ENCODE measurements at regions not wholly inside any gene's neighbourhood (a gene's known extent, or its start where the extent isn't known, plus 50 kb on each side); places are given as distances from the start of the nearest gene placed in this dataset.

- no peak overlapping the region for H3K4me3 ChIP-seq (ENCODE audit: low read length)
- H2AFZ ChIP-seq (ENCODE audit: low read length) = no peak overlapping the region
- H3K9me2 ChIP-seq (replicated peaks; ENCODE audit: insufficient read depth, low read length) = no peaks in the 10 kb centered on the region
- H3F3A ChIP-seq (ENCODE audit: insufficient read depth, low read length) = no peaks in the 10 kb centered on the region
- TF ChIP-seq CTCF (IDR thresholded peaks at IDR 0.05; ENCODE audit: low read length) = no peak
- no peak for TF ChIP-seq EZH2phosphoT487 (IDR thresholded peaks at IDR 0.05; ENCODE audit: low read length)
- no peak for TF ChIP-seq EZH2 (optimal IDR thresholded peaks at IDR 0.05; ENCODE audit: low read depth, low read length)
- no peaks in the 10 kb centered on the region for H4K20me1 ChIP-seq (ENCODE audit: insufficient read depth, low read length)
- no peaks in the 10 kb centered on the region for H3K4me1 ChIP-seq (ENCODE audit: low read length)
- no peak overlapping the region for H3K9ac ChIP-seq (ENCODE audit: low read length)
- H3K9me3 ChIP-seq (replicated peaks; ENCODE audit: insufficient read depth, low read length) = no peaks in the 10 kb centered on the region
- H3K36me3 ChIP-seq (replicated peaks; ENCODE audit: insufficient read depth, low read length) = no peaks in the 10 kb centered on the region
- H3K27me3 ChIP-seq (replicated peaks; ENCODE audit: insufficient read depth, low read length) = peaks cover 63% of the 10 kb centered on the region
- no peak for DNase-seq
- H3K4me2 ChIP-seq (ENCODE audit: low read depth, low read length) = no peak overlapping the region
- no peak overlapping the region for H3K27ac ChIP-seq (ENCODE audit: low read length)
- no peaks in the 10 kb centered on the region for H3K79me2 ChIP-seq (ENCODE audit: low read length)
These were observed 744.1 kb downstream of the BRD1 start for GRCh38 chr22:49083607-49084006.

DNA sequence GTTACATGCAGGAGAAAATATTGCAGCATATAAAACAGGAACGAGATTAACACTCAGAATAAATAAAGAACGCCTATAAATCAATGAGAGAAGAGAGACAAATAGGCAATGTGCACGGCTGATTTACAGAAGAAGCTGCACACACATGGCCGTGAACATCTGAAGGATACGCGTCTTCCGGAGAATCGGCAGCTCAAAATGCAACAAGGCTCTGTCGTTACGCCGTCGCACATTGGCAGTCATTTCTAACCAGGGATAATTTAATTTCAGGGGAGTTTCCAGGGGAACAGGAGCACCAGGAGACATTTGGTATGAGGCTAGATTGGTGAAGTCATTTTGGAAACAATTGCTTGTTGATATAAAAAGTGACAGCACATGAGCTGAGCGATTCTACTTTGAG is 745.2 kb downstream of the BRD1 start:
- Histone ChIP-seq H3K9ac (ENCODE audit: low read length) (no peak overlapping the region), H3K9me2 (replicated peaks; ENCODE audit: insufficient read depth, low read length) (no peaks in the 10 kb centered on the region), H2AFZ (ENCODE audit: low read length) (no peak overlapping the region), H3K27me3 (replicated peaks; ENCODE audit: insufficient read depth, low read length) (peaks cover 63% of the 10 kb centered on the region), H4K20me1 (ENCODE audit: insufficient read depth, low read length) (no peaks in the 10 kb centered on the region), H3K4me1 (ENCODE audit: low read length) (no peaks in the 10 kb centered on the region), H3K27ac (ENCODE audit: low read length) (no peak overlapping the region), H3K4me3 (ENCODE audit: low read length) (no peak overlapping the region), H3K36me3 (replicated peaks; ENCODE audit: insufficient read depth, low read length) (no peaks in the 10 kb centered on the region), H3K79me2 (ENCODE audit: low read length) (no peaks in the 10 kb centered on the region), H3K9me3 (replicated peaks; ENCODE audit: insufficient read depth, low read length) (no peaks in the 10 kb centered on the region), H3K4me2 (ENCODE audit: low read depth, low read length) (no peak overlapping the region), H3F3A (ENCODE audit: insufficient read depth, low read length) (no peaks in the 10 kb centered on the region)
- no peak for TF ChIP-seq CTCF (IDR thresholded peaks at IDR 0.05; ENCODE audit: low read length)
- no peak for TF ChIP-seq EZH2 (optimal IDR thresholded peaks at IDR 0.05; ENCODE audit: low read depth, low read length)
- no peak for TF ChIP-seq EZH2phosphoT487 (IDR thresholded peaks at IDR 0.05; ENCODE audit: low read length)
- no peak for DNase-seq

- Histone ChIP-seq H4K20me1 (ENCODE audit: insufficient read depth, low read length) (no peaks in the 10 kb centered on the region), H3K27ac (ENCODE audit: low read length) (no peak overlapping the region), H3K4me1 (ENCODE audit: low read length) (no peaks in the 10 kb centered on the region), H3K36me3 (replicated peaks; ENCODE audit: insufficient read depth, low read length) (no peaks in the 10 kb centered on the region), H3K79me2 (ENCODE audit: low read length) (no peaks in the 10 kb centered on the region), H3K4me3 (ENCODE audit: low read length) (no peak overlapping the region), H3K4me2 (ENCODE audit: low read depth, low read length) (no peak overlapping the region), H2AFZ (ENCODE audit: low read length) (no peak overlapping the region), H3F3A (ENCODE audit: insufficient read depth, low read length) (no peaks in the 10 kb centered on the region), H3K9me3 (replicated peaks; ENCODE audit: insufficient read depth, low read length) (no peaks in the 10 kb centered on the region), H3K9me2 (replicated peaks; ENCODE audit: insufficient read depth, low read length) (no peaks in the 10 kb centered on the region), H3K27me3 (replicated peaks; ENCODE audit: insufficient read depth, low read length) (peaks cover 60% of the 10 kb centered on the region), H3K9ac (ENCODE audit: low read length) (no peak overlapping the region)
- DNase-seq = no peak
- TF ChIP-seq EZH2 (optimal IDR thresholded peaks at IDR 0.05; ENCODE audit: low read depth, low read length) = no peak
- no peak for TF ChIP-seq EZH2phosphoT487 (IDR thresholded peaks at IDR 0.05; ENCODE audit: low read length)
- no peak for TF ChIP-seq CTCF (IDR thresholded peaks at IDR 0.05; ENCODE audit: low read length)
These were observed 745.7 kb downstream of the BRD1 start for GRCh38 chr22:49081926-49082325.

Measured in MM.1S (cell line).